GM12878 (cell line): ENCODE measurements at regions not wholly inside any gene's neighbourhood (a gene's known extent, or its start where the extent isn't known, plus 50 kb on each side); places are given as distances from the start of the nearest gene placed in this dataset.

Experiments
- ATAC-seq: fragments of 200-7000 bp; cut with Tn5 transposase; 3 replicates; pipeline ENCODE4 v1.9.1; 2020; ENCODE audit warnings: mild to moderate bottlenecking, moderate library complexity
- BruUV-seq: library from RNA; stranded (reverse); fragments of 400-500 nt; replicated peaks from 2 replicates; lab custom pipeline; 2021; lab: Mats Ljungman, UMichigan
- CTCF ChIA-PET: fragments of 300-600 bp; sonication (Branson Sonifier 250); formaldehyde crosslinking; extraction: SDS; loops from one replicate; lab custom pipeline; 2021; ENCODE audit warnings: inconsistent platforms; lab: Yijun Ruan, JAX
- POLR2A ChIA-PET: fragments of 350-600 bp; formaldehyde crosslinking; extraction: SDS; loops from one replicate; lab custom pipeline; 2021; ENCODE audit warnings: inconsistent platforms; lab: Charles Lee
- RAD21 ChIA-PET: fragments of 300-600 bp; sonication (Branson Sonifier 250); formaldehyde crosslinking; loops from one replicate; lab custom pipeline; 2023; ENCODE audit warnings: antibody characterized with exemption; ENCODE audit not compliant: unreplicated experiment; lab: Charles Lee
- SMC1A ChIA-PET: fragments of 300-600 bp; sonication (Branson Sonifier 250); formaldehyde crosslinking; loops from one replicate; lab custom pipeline; 2023; ENCODE audit not compliant: unreplicated experiment, uncharacterized antibody; lab: Charles Lee
- DNase-seq: peaks from one replicate; pipeline ENCODE4 v3.0.0-alpha.2; 2011; ENCODE audit warnings: low read depth, low spot score
- FAIRE-seq: peaks from 3 replicates; lab custom pipeline; 2011; peaks lifted over from hg19 to GRCh38; lab: Jason Lieb, UNC
- H2AFZ ChIP-seq: 2 replicates; pipeline ENCODE4 v1.6.0; 2011; ENCODE audit warnings: low read depth, low read length, control low read depth; ENCODE audit not compliant: control insufficient read depth
- H3K27ac ChIP-seq: 2 replicates; pipeline ENCODE4 v1.5.1; 2011; ENCODE audit warnings: control low read depth; ENCODE audit not compliant: control insufficient read depth, insufficient read depth
- H3K27me3 ChIP-seq, 2 experiments: replicated peaks in 1 of 2; 2 replicates each; pipeline versions ENCODE4 v1.6.0 to v1.6.1; 2011; ENCODE audit warnings: low read length in 1 of 2; ENCODE audit not compliant: control insufficient read depth in 2 of 2, insufficient read depth in 2 of 2
- H3K36me3 ChIP-seq, 2 experiments: 2 replicates each; pipeline ENCODE4 v1.5.1; 2011; ENCODE audit warnings: low read length in 1 of 2; ENCODE audit not compliant: control insufficient read depth in 2 of 2, insufficient read depth in 2 of 2
- H3K4me1 ChIP-seq: 2 replicates; pipeline ENCODE4 v1.6.1; 2011; ENCODE audit warnings: mild to moderate bottlenecking, low read length, moderate library complexity, mixed read lengths; ENCODE audit not compliant: control insufficient read depth, insufficient read depth
- H3K4me2 ChIP-seq: 2 replicates; pipeline ENCODE4 v1.6.0; 2011; ENCODE audit warnings: control low read depth; ENCODE audit not compliant: control insufficient read depth, insufficient read depth
- H3K4me3 ChIP-seq: fragments of 200-600 bp; sonication (generic); 2 replicates; pipeline ENCODE4 v1.5.1; 2016
- H3K79me2 ChIP-seq: 2 replicates; pipeline ENCODE4 v1.6.0; 2011; ENCODE audit warnings: low read length; ENCODE audit not compliant: control insufficient read depth, insufficient read depth
- H3K9ac ChIP-seq: 2 replicates; pipeline ENCODE4 v1.8.0; 2011; ENCODE audit warnings: low read length, control low read depth, mixed read lengths; ENCODE audit not compliant: control insufficient read depth, insufficient read depth
- H3K9me3 ChIP-seq: replicated peaks from 3 replicates; pipeline ENCODE4 v1.5.1; 2011; ENCODE audit warnings: mild to moderate bottlenecking, low read length; ENCODE audit not compliant: control insufficient read depth, insufficient read depth
- H4K20me1 ChIP-seq: 2 replicates; pipeline ENCODE4 v1.6.0; 2011; ENCODE audit not compliant: control insufficient read depth, insufficient read depth
- ASH2L ChIP-seq: fragments of 300-600, 200-600 bp; sonication (generic); IDR thresholded peaks from 2 replicates; pipeline ENCODE4 v1.6.1; 2017; ENCODE audit warnings: low read depth, mild to moderate bottlenecking, borderline replicate concordance
- CBX5 ChIP-seq: sonication (generic); IDR thresholded peaks from 2 replicates; pipeline ENCODE4 v1.6.1; 2016; ENCODE audit warnings: low read depth, moderate library complexity, mild to moderate bottlenecking, inconsistent platforms
- CREM ChIP-seq: IDR thresholded peaks from 2 replicates; pipeline ENCODE4 v1.6.1; 2014; ENCODE audit warnings: antibody characterized with exemption, low read depth
- E2F4 ChIP-seq: IDR thresholded peaks from 2 replicates; pipeline ENCODE4 v1.6.1; 2012; ENCODE audit warnings: low read depth, low read length, improper control_type of control experiment
- GATAD2B ChIP-seq: fragments of 450-650 bp; conservative IDR thresholded peaks from 2 replicates; pipeline ENCODE4 v1.6.1; 2017; ENCODE audit warnings: low read depth, mild to moderate bottlenecking, moderate library complexity
- IRF5 ChIP-seq: fragments of 450-650 bp; IDR thresholded peaks from 2 replicates; pipeline ENCODE4 v1.6.1; 2017; ENCODE audit warnings: borderline replicate concordance
- POLR2AphosphoS5 ChIP-seq: IDR thresholded peaks from 2 replicates; pipeline ENCODE4 v1.6.1; 2011; ENCODE audit warnings: mild to moderate bottlenecking, low read length, inconsistent platforms
- RAD21 ChIP-seq: IDR thresholded peaks from 2 replicates; pipeline ENCODE4 v1.6.1; 2011; ENCODE audit warnings: mild to moderate bottlenecking, low read depth, low read length, moderate library complexity; ENCODE audit not compliant: insufficient read depth
- RCOR1 ChIP-seq: conservative IDR thresholded peaks from 2 replicates; pipeline ENCODE4 v1.6.1; 2012; ENCODE audit warnings: low read depth, low read length, improper control_type of control experiment
- SRF ChIP-seq, 2 experiments: IDR thresholded peaks; 2 replicates each; pipeline ENCODE4 v1.6.1; 2011; ENCODE audit warnings: low read depth in 2 of 2, low read length in 2 of 2, mild to moderate bottlenecking in 1 of 2, moderate library complexity in 1 of 2
- SUPT20H ChIP-seq: IDR thresholded peaks from 2 replicates; pipeline ENCODE4 v1.6.1; 2011; ENCODE audit warnings: low read depth, mild to moderate bottlenecking, low read length, moderate library complexity, borderline replicate concordance; ENCODE audit not compliant: control insufficient read depth
- ZNF384 ChIP-seq: IDR thresholded peaks from 2 replicates; pipeline ENCODE4 v1.6.1; 2012; ENCODE audit warnings: low read depth, mild to moderate bottlenecking, low read length, improper control_type of control experiment, borderline replicate concordance
- ZNF622 ChIP-seq: fragments of 450-650 bp; IDR thresholded peaks from 2 replicates; pipeline ENCODE4 v1.6.1; 2017; ENCODE audit warnings: mild to moderate bottlenecking, inconsistent platforms
- ZZZ3 ChIP-seq: IDR thresholded peaks from 2 replicates; pipeline ENCODE4 v1.6.1; 2011; ENCODE audit warnings: low read depth; ENCODE audit not compliant: control insufficient read depth, insufficient read length
- WGBS: methylation state at CpG from one replicate; pipeline ENCODE4 v1.1.6; 2016; ENCODE audit warnings: low lambda C conversion rate; ENCODE audit not compliant: insufficient replicate concordance, insufficient coverage; ENCODE audit errors: missing lambda C conversion rate; 5-methylcytosine and 5-hydroxymethylcytosine counted together
- in situ Hi-C: fragments of 300-500 bp; cut with MboI; formaldehyde crosslinking; loops from 9 replicates; pipeline ENCODE4 v1.14.3; 2018; ENCODE audit warnings: mixed read lengths
- intact Hi-C: fragments of 100-400 bp; cut with micrococcal nuclease; formaldehyde crosslinking; loops from one replicate; pipeline ENCODE4 v1.14.2; 2022; ENCODE audit not compliant: unreplicated experiment
- TF ChIP-seq, protein P1 (sequence below): IDR thresholded peaks from 2 replicates; pipeline ENCODE4 v1.6.1; 2011; ENCODE audit warnings: borderline replicate concordance, low read depth, mild to moderate bottlenecking, moderate library complexity, low read length; ENCODE audit not compliant: insufficient read depth, poor library complexity, severe bottlenecking

GRCh38 chr13:103634066-103634465, 567.8 kb upstream of the SLC10A2 start:
- RAD21 ChIA-PET = no interaction called here
- H3K4me1 ChIP-seq = no peaks in the 10 kb centered on the region
- no peak overlapping the region for H3K9ac ChIP-seq
- H3K27ac ChIP-seq = no peak overlapping the region
- H3K4me3 ChIP-seq = no peak overlapping the region
- TF ChIP-seq RCOR1 = no peak
- TF ChIP-seq, all 136 proteins: peak for 0
- POLR2A ChIA-PET = no interaction called here
- ATAC-seq (no peak), DNase-seq (no peak), FAIRE-seq (no peak)
- in situ Hi-C loops = no loop called here
- no peaks in the 10 kb centered on the region for H3K36me3 ChIP-seq
- SMC1A ChIA-PET = interaction anchor here (0.6 kb wide), 1 partner anchor 96 kb away, joined by 3 read pairs; no protein-coding TSS in a partner anchor
- intact Hi-C loops = no loop called here
- no peaks in the 10 kb centered on the region for H3K9me3 ChIP-seq
- BruUV-seq = no TSS peak
- no peaks in the 10 kb centered on the region for H3K27me3 ChIP-seq
- H3K79me2 ChIP-seq = no peaks in the 10 kb centered on the region
- CTCF ChIA-PET = no interaction called here
- 0% methylated on average over 2 of the region's 2 CpGs for WGBS
- no peak overlapping the region for H3K4me2 ChIP-seq
- H2AFZ ChIP-seq = no peak overlapping the region
- H4K20me1 ChIP-seq = no peaks in the 10 kb centered on the region

GRCh38 chr13:103625194-103625593, 559.0 kb upstream of the SLC10A2 start:
- intact Hi-C loops (no loop called here), in situ Hi-C loops (no loop called here)
- ATAC-seq (no peak), DNase-seq (no peak), FAIRE-seq (no peak)
- no peak overlapping the region for H3K9ac ChIP-seq
- H3K4me3 ChIP-seq = no peak overlapping the region
- ChIA-PET CTCF (no interaction called here), POLR2A (no interaction called here), SMC1A (interaction anchor here (1.7 kb wide), 1 partner anchor 10 kb away, joined by 4 read pairs; no protein-coding TSS in a partner anchor), RAD21 (no interaction called here)
- no peaks in the 10 kb centered on the region for H3K4me1 ChIP-seq
- 6% methylated on average over 5 of the region's 5 CpGs for WGBS
- no peak overlapping the region for H3K27ac ChIP-seq
- no peak overlapping the region for H3K4me2 ChIP-seq
- H3K9me3 ChIP-seq = no peaks in the 10 kb centered on the region
- no peak overlapping the region for H2AFZ ChIP-seq
- BruUV-seq = no TSS peak
- no peaks in the 10 kb centered on the region for H4K20me1 ChIP-seq
- no peaks in the 10 kb centered on the region for H3K36me3 ChIP-seq
- H3K79me2 ChIP-seq = no peaks in the 10 kb centered on the region
- no peaks in the 10 kb centered on the region for H3K27me3 ChIP-seq
- TF ChIP-seq POLR2AphosphoS5 (no peak), SRF (IDR thresholded peaks at IDR 0.05; ENCODE audit: low read depth in 2 of 2, low read length in 2 of 2) (no peak), ZZZ3 (no peak), E2F4 (no peak), ZNF622 (no peak), CBX5 (no peak), CREM (no peak), RAD21 (no peak), GATAD2B (no peak), ZNF384 (no peak), IRF5 (no peak), ASH2L (no peak), SUPT20H (no peak)
- TF ChIP-seq, protein P1, sequence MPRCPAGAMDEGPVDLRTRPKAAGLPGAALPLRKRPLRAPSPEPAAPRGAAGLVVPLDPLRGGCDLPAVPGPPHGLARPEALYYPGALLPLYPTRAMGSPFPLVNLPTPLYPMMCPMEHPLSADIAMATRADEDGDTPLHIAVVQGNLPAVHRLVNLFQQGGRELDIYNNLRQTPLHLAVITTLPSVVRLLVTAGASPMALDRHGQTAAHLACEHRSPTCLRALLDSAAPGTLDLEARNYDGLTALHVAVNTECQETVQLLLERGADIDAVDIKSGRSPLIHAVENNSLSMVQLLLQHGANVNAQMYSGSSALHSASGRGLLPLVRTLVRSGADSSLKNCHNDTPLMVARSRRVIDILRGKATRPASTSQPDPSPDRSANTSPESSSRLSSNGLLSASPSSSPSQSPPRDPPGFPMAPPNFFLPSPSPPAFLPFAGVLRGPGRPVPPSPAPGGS = no peak
